ENCODE measurements at regions not wholly inside any gene's neighbourhood (a gene's known extent, or its start where the extent isn't known, plus 50 kb on each side); places are given as distances from the start of the nearest gene placed in this dataset.
"Not testable (repeated sequence)": the region's sequence is repeated elsewhere in the genome, so short reads cannot be mapped to it uniquely, and the experiment has no call there.

DNA sequence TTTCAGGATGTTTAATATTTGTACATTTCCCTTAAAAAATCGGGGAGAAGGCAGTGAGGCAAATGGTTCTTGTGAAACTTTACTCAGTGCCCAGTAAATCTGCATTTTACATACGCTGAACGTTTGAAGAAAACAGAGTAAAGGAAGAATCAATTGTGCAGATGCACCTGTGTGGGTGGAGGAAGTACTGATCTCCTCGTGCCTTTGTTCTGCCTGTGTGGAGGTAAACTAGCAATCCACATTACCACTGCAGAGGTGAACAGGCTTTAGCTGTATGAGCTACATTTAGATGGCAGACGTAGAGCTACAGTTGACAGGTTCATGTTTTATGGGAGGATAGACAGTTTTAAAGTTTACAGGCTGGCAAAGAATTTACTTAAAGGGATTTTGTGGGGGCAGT, 62.7 kb upstream of the VIPR2 start:
- no peak for DNase-seq

DNA sequence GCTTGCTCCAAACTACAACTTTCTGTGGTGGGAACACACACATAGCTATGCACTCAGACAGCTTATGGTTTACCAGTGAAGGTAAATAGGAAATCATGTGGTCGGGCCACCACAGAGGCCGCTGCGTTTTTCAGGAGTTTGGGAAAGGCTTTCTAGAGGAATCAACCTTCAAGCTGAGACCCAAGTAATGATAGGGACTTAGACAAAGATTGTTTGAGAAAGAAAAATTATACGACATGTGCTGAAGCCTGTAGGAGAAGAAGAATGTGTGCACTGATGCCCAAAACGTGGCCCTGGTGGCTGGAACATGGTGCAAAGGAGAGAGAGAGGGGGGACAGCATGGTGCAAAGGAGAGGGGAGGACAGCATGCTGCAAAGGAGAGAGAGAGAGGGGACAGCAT, 61.2 kb upstream of the VIPR2 start:
- no peak for DNase-seq

DNA sequence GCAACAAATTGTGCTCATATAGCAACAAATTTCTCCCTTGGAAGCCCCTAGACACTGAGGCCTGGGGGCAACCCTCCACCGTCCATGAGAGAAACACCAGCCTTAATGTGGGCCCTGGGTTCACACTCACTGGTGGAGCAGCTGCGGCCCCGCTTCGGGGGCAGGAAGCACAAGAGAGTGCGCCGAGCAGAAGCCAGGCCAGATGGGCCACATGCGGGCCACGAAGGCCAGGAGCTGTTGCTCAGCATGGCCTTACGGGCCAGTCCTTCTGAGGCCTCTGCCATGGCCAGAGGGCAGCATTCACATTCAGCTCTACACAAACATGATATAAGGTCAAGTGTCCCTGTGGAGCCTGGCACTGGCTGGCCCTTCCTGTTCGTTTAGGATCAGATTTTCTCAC, 60.0 kb upstream of the VIPR2 start:
- no peak for DNase-seq

DNA sequence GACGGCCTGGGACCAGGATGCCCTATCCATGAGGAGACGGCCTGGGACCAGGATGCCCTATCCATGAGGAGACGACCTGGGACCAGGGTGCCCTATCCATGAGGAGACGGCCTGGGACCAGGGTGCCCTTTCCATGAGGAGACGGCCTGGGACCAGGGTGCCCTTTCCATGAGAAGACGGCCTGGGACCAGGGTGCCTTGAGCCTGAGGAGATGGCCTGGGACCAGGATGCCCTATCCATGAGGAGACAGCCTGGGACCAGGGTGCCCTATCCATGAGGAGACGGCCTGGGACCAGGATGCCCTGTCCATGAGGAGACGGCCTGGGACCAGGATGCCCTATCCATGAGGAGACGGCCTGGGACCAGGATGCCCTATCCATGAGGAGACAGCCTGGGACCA, 58.6 kb upstream of the VIPR2 start:
- not testable (repeated sequence) for DNase-seq

DNA sequence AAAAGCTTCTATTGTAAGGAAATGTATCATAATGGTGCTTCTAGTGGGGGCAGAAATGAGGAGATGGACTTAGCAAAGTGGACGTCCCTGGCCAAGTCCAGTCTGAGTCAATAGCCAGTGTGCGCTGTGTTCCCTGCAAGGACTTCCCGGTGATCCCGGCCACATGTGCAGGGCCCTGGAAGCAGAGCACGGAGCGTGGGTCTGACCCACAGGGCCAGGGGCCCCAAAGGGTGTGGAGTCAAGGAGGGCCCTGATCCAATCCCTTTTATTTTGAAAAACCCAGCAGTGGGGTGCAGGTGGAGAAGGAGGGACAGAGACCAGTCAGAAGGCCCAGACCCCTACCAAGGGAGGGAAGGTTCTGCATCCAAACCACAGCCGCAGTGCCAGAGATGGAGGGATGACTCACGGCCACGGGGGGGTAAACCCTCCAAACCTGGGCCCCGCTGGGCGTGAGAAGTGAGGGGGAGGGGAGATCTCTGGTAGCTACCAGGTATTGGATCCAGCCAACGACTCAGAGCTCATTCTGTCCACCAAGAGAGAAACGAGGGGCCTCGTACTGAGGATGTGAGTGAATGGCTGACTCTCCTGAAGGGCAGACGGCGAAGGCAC, 57.2 kb upstream of the VIPR2 start:
- DNase-seq = no peak

DNA sequence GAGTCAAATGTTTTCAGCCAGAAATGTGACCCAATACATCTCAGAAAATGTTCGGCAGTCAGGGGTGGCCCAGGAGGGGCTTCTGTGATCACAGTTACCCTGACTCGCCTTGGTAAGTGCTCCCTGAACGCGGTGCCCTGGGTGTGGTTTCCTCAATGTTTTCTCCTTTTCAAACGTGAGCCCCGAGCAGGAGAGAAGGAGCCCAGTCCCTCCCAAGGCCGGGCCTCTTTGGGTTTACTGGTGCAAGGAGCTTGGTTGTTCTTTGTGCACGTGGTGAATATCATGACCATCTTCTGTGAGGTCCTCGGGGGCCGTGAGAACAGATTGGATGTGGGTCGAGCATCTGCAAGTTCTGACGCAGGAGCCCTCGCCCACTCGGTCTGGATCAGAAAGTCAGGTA, 55.8 kb upstream of the VIPR2 start:
- no peak for DNase-seq

DNA sequence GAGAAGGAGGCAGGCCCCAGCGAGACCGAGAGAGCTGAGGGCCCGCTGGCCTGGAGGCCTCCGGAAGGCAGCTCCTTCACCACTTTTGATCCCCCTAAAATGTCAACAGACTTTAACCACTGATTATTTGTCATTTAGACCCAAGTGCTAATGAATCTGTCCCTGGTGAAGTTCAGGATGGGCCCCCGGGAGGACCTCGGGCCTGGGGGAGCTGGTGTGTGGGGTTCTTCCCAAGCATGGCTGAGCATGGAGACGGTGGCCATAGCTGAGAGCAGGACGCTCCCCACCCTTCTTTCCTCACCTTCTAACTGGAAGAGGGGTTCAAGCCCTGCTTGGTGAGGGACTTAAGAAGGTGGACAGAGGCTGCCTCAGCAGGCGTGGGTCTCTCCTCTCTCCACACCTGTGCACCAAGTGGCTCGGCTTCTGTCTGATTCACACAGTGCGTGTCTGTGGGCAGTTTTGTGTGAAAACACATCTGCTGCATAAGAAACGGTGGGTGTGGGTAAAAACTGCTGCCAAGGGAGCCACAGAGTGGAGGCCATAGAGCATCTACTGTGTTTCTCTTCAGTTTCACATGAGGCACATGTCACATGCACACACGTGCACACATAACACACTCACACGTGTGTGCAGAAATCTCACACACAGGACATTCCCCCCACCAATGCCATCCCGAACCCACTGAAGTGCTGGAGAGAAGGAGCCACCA, 53.5 kb upstream of the VIPR2 start:
- DNase-seq = no peak

DNA sequence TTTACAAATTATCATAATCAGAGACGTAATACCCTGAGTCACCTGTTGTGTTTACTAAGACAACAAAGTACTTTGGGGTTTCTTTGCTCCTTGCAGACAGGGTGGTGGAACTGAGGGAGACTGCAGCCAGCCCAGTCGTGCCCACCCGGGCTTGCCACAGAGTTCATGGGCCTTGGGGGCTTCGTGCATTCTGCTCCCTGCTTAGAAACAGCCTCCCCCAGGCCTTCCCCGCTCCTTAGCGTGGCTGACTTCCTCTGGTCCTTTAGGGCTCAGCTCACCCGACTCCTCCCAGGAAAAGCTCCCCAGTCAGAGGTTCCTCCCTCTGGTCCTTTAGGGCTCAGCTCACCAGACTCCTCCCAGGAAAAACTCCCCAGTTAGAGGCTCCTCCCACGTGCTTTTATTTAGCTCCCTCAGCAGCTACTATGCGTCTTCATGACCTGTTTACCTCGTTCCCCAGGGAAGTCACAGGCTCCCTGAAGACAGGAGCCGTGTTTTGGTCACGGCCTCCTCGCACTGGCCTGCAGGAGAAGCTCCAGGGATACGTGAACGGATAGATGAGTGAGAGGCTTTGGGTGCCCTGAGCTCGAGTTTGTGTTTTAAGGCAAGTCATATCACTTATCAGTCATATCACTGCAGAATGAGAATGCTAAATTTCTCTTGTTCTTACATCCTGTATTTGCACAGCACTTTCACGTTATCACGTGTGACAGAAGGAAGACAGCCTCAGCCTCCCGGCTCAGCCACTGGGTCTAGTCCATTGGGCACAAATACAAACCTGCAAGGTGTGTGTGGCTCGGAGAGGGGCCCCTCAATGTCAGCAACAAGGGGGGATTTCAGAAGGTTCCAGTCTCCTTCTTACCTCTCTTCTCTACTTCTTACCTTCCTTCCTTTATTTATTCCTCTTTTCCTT, 52.7 kb upstream of the VIPR2 start:
- peak; percentile 52 for DNase-seq

DNA sequence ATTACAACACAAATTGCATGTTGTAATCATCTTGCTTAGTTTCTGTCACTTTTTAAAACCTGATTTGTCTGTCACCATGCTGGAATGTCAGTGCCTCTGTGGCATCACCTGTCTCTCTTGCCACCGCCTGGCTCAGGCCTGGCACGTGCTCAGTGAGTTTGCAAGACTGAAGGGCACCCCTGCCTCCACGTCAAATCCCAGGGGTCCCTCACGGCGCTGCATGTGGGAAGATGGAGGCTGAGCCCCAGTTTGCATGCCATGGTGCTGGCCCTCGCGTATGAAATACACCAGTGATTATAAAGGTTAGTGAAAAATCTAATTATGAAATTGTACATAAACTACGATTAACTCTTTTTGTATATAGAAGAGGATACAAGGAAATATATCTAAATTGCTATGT, 51.9 kb upstream of the VIPR2 start:
- no peak for DNase-seq

DNA sequence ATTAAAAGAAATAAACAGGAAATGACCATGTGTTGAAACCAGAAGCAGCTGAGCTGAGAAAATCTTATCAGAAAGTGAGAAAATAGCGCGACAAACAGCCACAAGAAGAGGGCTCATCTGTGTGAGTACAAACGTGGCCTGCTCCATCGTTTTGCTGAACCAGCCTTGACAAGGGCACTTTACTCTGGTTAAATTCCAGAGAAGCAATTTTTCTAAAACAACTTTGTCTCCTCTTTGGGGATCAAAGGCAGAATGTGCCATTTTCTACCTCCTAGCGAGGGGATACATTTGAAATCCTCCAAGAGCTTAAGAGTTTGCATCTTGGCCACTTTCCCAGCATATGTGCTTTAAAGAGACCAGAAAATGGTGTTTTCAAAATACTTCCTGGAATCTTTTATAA, 51.3 kb upstream of the VIPR2 start:
- no peak for DNase-seq

All from NCI-H1436 (cell line).